ENCODE measurements at regions not wholly inside any gene's neighbourhood (a gene's known extent, or its start where the extent isn't known, plus 50 kb on each side); places are given as distances from the start of the nearest gene placed in this dataset.

GRCh38 chr22:47561766-47562165 is 799.3 kb downstream of the TBC1D22A start:
- Histone ChIP-seq H3K4me3 (no peak overlapping the region), H3K4me1 (ENCODE audit: insufficient read depth) (no peaks in the 10 kb centered on the region), H3K9me2 (ENCODE audit: insufficient read depth) (no peaks in the 10 kb centered on the region), H3F3A (replicated peaks; ENCODE audit: low read depth) (peaks cover 6% of the 10 kb centered on the region; the same call in 1 of the 2 replicates), H3K27me3 (ENCODE audit: insufficient read depth) (no peaks in the 10 kb centered on the region), H3K79me2 (replicated peaks; ENCODE audit: insufficient read depth) (no peaks in the 10 kb centered on the region), H3K4me2 (no peak overlapping the region), H2AFZ (no peak overlapping the region), H3K36me3 (ENCODE audit: insufficient read depth) (peaks cover 4% of the 10 kb centered on the region; the same call in 1 of the 2 replicates), H3K27ac (ENCODE audit: low read depth) (no peak overlapping the region), H4K20me1 (replicated peaks; ENCODE audit: insufficient read depth) (no peaks in the 10 kb centered on the region)
- peaks cover 18% of the 10 kb centered on the region for H3K27me3 Mint-ChIP-seq (ENCODE audit: insufficient read depth, low read depth, poor library complexity)
- H3K4me1 Mint-ChIP-seq, result no peaks in the 10 kb centered on the region; the same call in 2 of the 3 replicates
- TF ChIP-seq REST (IDR thresholded peaks at IDR 0.05; ENCODE audit: unreplicated experiment) (no peak), ZNF462 (CRISPR knock-in tag; IDR thresholded peaks at IDR 0.05) (no peak), STAT1 (IDR thresholded peaks at IDR 0.05; ENCODE audit: unreplicated experiment) (no peak), JUNB (IDR thresholded peaks at IDR 0.05; ENCODE audit: unreplicated experiment) (no peak), POLR2AphosphoS5 (IDR thresholded peaks at IDR 0.05; ENCODE audit: low read depth) (no peak), ETS1 (IDR thresholded peaks at IDR 0.05) (no peak), EZH2 (IDR thresholded peaks at IDR 0.05; ENCODE audit: low read depth, unreplicated experiment) (no peak)
- H3K9me3 Mint-ChIP-seq, result peaks cover 100% of the 10 kb centered on the region
- DNase-seq (ENCODE audit: low spot score), result no peak
- no peak overlapping the region for H3K4me3 Mint-ChIP-seq
- H3K36me3 Mint-ChIP-seq (ENCODE audit: low read depth), result peaks cover 55% of the 10 kb centered on the region
- ATAC-seq, result no peak
- no peak overlapping the region for H3K27ac Mint-ChIP-seq

All from GM23338 (cell line).